AG20443 (cell line): ENCODE measurements at regions not wholly inside any gene's neighbourhood (a gene's known extent, or its start where the extent isn't known, plus 50 kb on each side); places are given as distances from the start of the nearest gene placed in this dataset.
"Not testable (repeated sequence)": the region's sequence is repeated elsewhere in the genome, so short reads cannot be mapped to it uniquely, and the experiment has no call there.

ENCODE experiments used
- DNase-seq: peaks from one replicate; pipeline ENCODE4 v3.0.0; 2012; ENCODE audit warnings: low spot score, mixed read lengths

- no peak for DNase-seq
These were observed 222.5 kb upstream of the TAS2R1 start for GRCh38 chr5:9852671-9853070.

GRCh38 chr5:9851458-9851857 is 221.3 kb upstream of the TAS2R1 start:
- DNase-seq = peak; percentile 96

GRCh38 chr5:9850456-9850855 is 220.3 kb upstream of the TAS2R1 start:
- no peak for DNase-seq

GRCh38 chr5:9847631-9848030 is 217.5 kb upstream of the TAS2R1 start:
- no peak for DNase-seq

- DNase-seq = no peak
These were observed 215.0 kb upstream of the TAS2R1 start for GRCh38 chr5:9845185-9845584.

- no peak for DNase-seq
These were observed 211.5 kb upstream of the TAS2R1 start for GRCh38 chr5:9841516-9842170.

GRCh38 chr5:9838916-9839315 is 208.8 kb upstream of the TAS2R1 start:
- no peak for DNase-seq

GRCh38 chr5:9834871-9835770 is 205.0 kb upstream of the TAS2R1 start:
- DNase-seq = peak; percentile 19

- DNase-seq = no peak
These were observed 203.7 kb upstream of the TAS2R1 start for GRCh38 chr5:9833871-9834270.

- DNase-seq = no peak
These were observed 202.8 kb upstream of the TAS2R1 start for GRCh38 chr5:9832921-9833320.

- no peak for DNase-seq
These were observed 201.7 kb upstream of the TAS2R1 start for GRCh38 chr5:9831823-9832222.

GRCh38 chr5:9830184-9830583 is 200.0 kb upstream of the TAS2R1 start:
- DNase-seq = no peak

- no peak for DNase-seq
These were observed 199.5 kb upstream of the TAS2R1 start for GRCh38 chr5:9829621-9830020.

GRCh38 chr5:9820691-9821449 is 190.7 kb upstream of the TAS2R1 start:
- DNase-seq = peak; percentile 61

- no peak for DNase-seq
These were observed 188.2 kb upstream of the TAS2R1 start for GRCh38 chr5:9818340-9818845.

GRCh38 chr5:9817819-9818218 is 187.7 kb upstream of the TAS2R1 start:
- no peak for DNase-seq

- DNase-seq = no peak
These were observed 184.9 kb upstream of the TAS2R1 start for GRCh38 chr5:9815051-9815450.

- DNase-seq = no peak
These were observed 183.2 kb upstream of the TAS2R1 start for GRCh38 chr5:9813305-9813704.

GRCh38 chr5:9807366-9807765 is 177.2 kb upstream of the TAS2R1 start:
- DNase-seq = not testable (repeated sequence)

- no peak for DNase-seq
These were observed 171.8 kb upstream of the TAS2R1 start for GRCh38 chr5:9801908-9802307.

- no peak for DNase-seq
These were observed 169.5 kb upstream of the TAS2R1 start for GRCh38 chr5:9799606-9800005.

GRCh38 chr5:9790276-9790675 is 160.1 kb upstream of the TAS2R1 start:
- DNase-seq = no peak

- DNase-seq = no peak
These were observed 159.6 kb upstream of the TAS2R1 start for GRCh38 chr5:9789777-9790176.
